ENCODE measurements at regions not wholly inside any gene's neighbourhood (a gene's known extent, or its start where the extent isn't known, plus 50 kb on each side); places are given as distances from the start of the nearest gene placed in this dataset.

- no peak for DNase-seq
Observed at GRCh38 chr5:44868541-44868940, 59.8 kb downstream of the MRPS30 start.

DNA sequence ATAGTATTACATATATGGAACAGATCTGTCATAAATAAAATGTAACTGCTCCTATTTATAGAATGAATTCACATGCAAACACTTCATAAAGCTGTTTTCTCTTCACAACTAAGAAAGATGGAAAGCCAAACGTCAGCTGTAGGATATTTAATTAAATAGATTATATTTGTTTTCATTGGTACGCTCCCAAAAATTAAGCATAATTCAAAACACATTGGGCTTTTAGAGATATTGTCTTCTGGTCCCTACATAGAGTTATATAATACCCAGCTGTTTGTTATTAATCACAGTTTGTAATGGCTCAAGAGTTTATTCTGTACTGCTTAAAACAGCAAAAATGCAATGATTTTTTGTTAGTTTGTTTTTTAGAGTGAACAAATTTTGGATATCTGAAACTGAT, 61.2 kb downstream of the MRPS30 start:
- no peak for DNase-seq

DNA sequence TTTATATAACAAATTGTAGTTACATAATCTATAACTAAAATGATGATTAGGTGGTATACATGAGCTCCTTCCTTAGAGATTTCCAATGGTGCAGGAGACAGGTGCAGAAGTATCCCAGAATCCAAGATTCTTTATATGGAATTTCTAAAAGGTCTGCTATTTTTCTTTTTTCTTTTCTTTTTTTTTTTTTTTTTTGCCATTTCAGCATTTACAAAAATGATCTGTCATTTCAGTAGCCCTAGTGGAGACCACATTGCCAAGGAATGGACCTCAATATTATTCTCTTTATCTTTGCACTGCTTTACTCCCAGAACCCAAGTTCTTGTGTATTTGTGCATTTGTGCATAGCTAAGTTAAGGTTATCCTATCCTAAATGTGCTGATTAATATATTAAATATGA, 61.7 kb downstream of the MRPS30 start:
- DNase-seq, result no peak

- no peak for DNase-seq
Observed at GRCh38 chr5:44871401-44871800, 62.7 kb downstream of the MRPS30 start.

DNA sequence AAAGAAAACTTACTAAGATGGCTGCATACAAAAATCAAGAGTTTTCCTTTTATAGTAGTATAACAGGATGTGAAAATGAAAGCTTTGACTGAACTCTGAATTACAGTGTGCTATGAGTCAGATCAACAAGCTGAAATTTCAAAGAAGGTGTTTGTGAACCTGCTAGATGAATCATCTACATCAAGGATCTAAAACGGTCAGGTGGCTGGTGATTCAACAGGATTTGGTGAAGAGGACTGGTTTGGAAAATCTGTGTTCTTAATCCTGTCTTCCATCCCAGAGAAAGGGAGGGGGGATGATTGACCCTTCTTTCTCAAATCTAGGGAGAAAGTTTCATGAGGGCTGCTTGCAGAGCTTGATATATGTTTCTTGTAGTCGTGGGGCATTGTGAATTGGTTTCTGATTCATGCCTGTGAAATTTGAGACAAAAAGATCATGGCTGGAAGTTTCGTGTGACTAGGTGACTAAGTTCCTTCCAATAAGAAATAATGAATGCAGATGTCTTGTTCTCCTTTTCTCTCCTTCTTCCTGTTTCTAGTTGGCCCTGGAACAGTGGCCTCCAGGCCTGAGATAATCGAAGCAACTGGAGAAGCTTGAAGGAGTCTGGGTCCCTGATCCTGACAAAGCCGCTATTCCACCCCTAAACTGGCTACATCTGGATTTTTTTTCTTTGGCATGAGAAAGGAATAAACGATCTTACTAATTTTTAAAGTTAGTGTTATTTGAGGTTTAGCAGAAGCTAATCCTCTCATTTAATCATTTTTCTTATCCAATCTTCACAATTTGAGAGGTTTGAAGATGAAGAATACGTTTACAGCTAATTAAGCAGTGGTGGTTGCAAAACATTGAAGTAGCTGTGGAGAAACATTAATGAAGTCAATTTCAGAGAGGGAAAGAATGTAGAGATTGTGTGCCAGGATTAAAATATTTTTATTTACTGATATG, 67.2 kb downstream of the MRPS30 start:
- DNase-seq, result peak; percentile 20

DNA sequence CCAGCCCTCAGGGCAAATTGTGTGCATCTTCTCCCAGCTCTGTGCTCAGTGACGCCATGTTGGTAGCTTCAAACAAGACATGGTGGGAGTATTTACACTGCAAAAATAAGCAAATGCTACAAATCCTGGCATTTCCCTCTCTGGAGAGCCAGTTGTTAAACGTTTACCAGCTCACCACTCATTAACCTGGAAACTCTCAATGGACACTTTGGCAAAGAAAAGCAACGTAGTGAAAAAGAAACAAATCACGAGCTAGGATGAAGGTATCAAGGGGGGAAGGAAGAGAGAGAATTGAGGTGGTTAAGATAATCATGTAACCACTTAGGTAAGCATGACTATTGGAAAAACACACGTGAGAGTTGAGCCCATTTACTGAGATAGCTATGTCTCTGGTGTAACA, 72.5 kb downstream of the MRPS30 start:
- DNase-seq, result no peak

- DNase-seq, result no peak
Observed at GRCh38 chr5:44884036-44884435, 75.3 kb downstream of the MRPS30 start.

DNA sequence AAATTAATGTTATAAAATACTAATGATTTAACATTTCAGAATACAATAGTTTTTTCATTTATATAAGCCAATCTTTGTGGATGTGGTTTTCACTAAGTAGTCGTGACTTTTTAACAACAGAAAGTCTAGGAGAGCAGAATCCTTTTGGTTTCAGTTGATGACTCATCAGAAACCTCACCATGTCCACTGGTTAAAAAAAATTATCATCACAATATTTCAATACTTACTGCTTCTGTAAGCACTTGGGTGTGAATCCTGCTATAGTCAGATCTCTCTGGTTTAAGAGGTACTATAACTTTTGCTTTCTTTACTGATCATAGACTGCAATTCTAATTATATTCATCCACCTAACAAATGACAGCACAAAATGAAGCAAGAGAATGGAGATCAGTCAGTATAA, 77.2 kb downstream of the MRPS30 start:
- DNase-seq, result no peak

DNA sequence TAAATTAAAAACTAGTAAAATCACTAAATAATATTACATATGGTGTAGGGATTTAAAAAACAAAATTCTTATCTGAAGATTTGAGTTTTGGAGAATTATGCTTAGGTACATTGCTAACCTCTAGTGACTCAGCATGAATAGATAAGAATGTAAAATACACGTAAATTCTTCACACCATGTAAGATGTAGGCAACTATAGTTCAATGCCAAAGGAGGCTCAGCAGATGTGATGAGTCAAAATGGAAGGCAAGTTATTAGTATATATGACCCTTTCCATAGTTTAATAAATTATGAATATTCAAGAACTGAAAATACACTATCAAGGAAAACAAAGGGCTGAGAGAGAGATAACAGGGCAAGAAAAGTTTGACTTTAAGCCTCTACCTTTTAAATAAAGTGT, 79.0 kb downstream of the MRPS30 start:
- no peak for DNase-seq

DNA sequence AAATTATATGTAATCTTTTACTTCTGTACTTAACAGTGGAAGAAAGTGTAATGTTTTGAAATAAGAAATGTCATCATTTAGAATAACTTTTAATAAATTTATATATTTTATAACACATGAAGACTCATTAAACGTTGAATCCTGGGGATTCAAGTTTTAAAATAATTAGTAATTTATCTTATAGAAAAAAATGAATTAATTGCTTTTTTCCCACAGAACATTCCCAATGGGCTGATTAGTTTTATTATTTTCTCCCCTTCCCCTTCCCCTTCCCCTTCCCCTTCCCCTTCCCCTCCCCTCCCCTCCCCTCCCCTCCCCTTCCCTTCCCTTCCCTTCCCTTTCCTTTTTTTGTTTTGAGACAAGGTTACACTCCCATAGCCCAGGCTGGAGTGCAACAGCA, 79.7 kb downstream of the MRPS30 start:
- no peak for DNase-seq

DNA sequence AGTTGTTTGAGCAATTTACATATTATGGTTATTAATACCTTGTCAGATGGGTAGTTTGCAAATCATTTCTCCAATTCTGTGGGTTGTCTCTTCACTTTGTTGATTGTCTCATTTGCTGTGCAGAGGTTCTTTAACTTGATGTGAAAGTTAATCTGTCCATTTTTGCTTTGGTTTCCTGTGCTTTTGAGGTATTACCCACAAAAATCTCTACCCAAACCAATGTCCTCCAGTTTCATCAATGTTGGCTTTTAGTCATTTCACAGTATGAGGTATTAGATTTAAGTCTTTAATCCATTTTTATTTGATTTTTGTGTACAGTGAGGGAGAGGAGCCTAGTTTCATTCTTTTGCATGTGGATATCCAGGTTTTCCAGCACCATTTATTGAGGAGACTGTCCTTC, 82.4 kb downstream of the MRPS30 start:
- DNase-seq, result no peak

GRCh38 chr5:44900273-44900954, 91.7 kb downstream of the MRPS30 start:
- DNase-seq, result no peak

- DNase-seq, result no peak
Observed at GRCh38 chr5:44907396-44907795, 98.6 kb downstream of the MRPS30 start.

GRCh38 chr5:44909004-44909403, 100.3 kb downstream of the MRPS30 start:
- no peak for DNase-seq

DNA sequence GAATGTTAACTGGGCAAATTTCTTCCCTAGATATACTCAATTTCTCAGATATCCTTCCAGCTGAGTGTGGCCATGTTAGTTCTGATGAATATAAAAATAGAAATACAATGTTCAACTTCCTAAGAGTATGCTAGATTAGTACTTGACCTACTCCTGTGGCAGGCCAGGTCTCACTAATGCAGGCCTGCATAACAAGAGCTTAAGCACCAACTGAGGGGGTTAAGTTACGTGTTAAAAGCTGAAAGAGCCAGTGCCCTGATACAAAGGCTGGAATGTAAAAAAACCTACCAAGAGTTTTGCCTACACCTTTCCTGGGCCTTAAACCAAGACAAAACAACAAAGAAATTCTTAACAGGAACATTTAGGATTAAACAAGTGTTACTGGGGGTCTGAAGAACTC, 102.8 kb downstream of the MRPS30 start:
- DNase-seq, result no peak

- DNase-seq, result no peak
Observed at GRCh38 chr5:44914221-44914620, 105.5 kb downstream of the MRPS30 start.

DNA sequence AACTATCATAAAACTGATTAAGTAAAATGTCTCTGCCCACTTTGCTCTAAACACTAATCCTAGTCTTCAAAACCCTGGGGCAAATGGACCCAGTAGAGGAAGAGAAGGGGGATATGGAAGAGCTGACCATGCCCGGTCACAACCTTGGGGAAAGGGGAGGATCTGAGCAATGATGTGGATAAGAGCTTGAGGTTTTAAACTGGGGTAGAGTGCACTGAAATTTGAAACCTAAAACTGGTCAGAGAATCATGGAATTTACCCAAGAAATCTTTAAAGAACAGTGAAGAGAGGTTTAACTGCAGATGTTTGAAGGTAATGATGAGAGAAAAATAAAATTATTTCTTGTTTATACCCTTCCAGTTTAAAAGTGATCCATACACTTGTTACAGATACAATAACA, 110.8 kb downstream of the MRPS30 start:
- no peak for DNase-seq

GRCh38 chr5:44927115-44927733, 118.5 kb downstream of the MRPS30 start:
- DNase-seq, result no peak

- DNase-seq, result no peak
Observed at GRCh38 chr5:44932922-44933585, 124.3 kb downstream of the MRPS30 start.

GRCh38 chr5:44933686-44934085, 124.9 kb downstream of the MRPS30 start:
- DNase-seq, result no peak

GRCh38 chr5:44935262-44935661, 126.5 kb downstream of the MRPS30 start:
- no peak for DNase-seq

- DNase-seq, result no peak
Observed at GRCh38 chr5:44935871-44936270, 127.1 kb downstream of the MRPS30 start.

GRCh38 chr5:44942524-44943001, 133.8 kb downstream of the MRPS30 start:
- DNase-seq, result no peak
